ENCODE measurements at regions not wholly inside any gene's neighbourhood (a gene's known extent, or its start where the extent isn't known, plus 50 kb on each side); places are given as distances from the start of the nearest gene placed in this dataset.

- TF ChIP-seq CTCF (conservative IDR thresholded peaks at IDR 0.05): no peak
- TF ChIP-seq ZFX (IDR thresholded peaks at IDR 0.05): no peak
Observed at GRCh38 chr9:16316911-16317817, 553.3 kb downstream of the BNC2 start.
